ENCODE measurements at regions not wholly inside any gene's neighbourhood (a gene's known extent, or its start where the extent isn't known, plus 50 kb on each side); places are given as distances from the start of the nearest gene placed in this dataset.

- no peaks in the 10 kb centered on the region for H3K36me3 Mint-ChIP-seq (ENCODE audit: low read depth)
- no peaks in the 10 kb centered on the region for H3K9me3 Mint-ChIP-seq
- DNase-seq = no peak
- no peaks in the 10 kb centered on the region for H3K4me1 Mint-ChIP-seq (ENCODE audit: low read depth)
- H3K27ac Mint-ChIP-seq = no peak overlapping the region
- H3K27me3 Mint-ChIP-seq = peaks cover 20% of the 10 kb centered on the region
- no peak overlapping the region for H3K4me3 Mint-ChIP-seq
These were observed 92.5 kb upstream of the ABI3BP start for GRCh38 chr3:101085752-101086151.

- H3K27me3 Mint-ChIP-seq = peaks cover 21% of the 10 kb centered on the region
- no peak overlapping the region for H3K27ac Mint-ChIP-seq
- no peaks in the 10 kb centered on the region for H3K36me3 Mint-ChIP-seq (ENCODE audit: low read depth)
- H3K4me1 Mint-ChIP-seq (ENCODE audit: low read depth) = no peaks in the 10 kb centered on the region
- DNase-seq = no peak
- no peak overlapping the region for H3K4me3 Mint-ChIP-seq
- no peaks in the 10 kb centered on the region for H3K9me3 Mint-ChIP-seq
These were observed 91.2 kb upstream of the ABI3BP start for GRCh38 chr3:101084404-101084803.

GRCh38 chr3:101081999-101082398 is 88.8 kb upstream of the ABI3BP start:
- no peaks in the 10 kb centered on the region for H3K36me3 Mint-ChIP-seq (ENCODE audit: low read depth)
- H3K27me3 Mint-ChIP-seq = peaks cover 16% of the 10 kb centered on the region
- no peak for DNase-seq
- H3K9me3 Mint-ChIP-seq = no peaks in the 10 kb centered on the region
- H3K27ac Mint-ChIP-seq = no peak overlapping the region
- no peak overlapping the region for H3K4me3 Mint-ChIP-seq
- no peaks in the 10 kb centered on the region for H3K4me1 Mint-ChIP-seq (ENCODE audit: low read depth)

GRCh38 chr3:101081446-101081845 is 88.2 kb upstream of the ABI3BP start:
- Mint-ChIP-seq H3K4me3 (no peak overlapping the region), H3K9me3 (no peaks in the 10 kb centered on the region), H3K36me3 (ENCODE audit: low read depth) (no peaks in the 10 kb centered on the region), H3K4me1 (ENCODE audit: low read depth) (no peaks in the 10 kb centered on the region), H3K27ac (no peak overlapping the region), H3K27me3 (peaks cover 15% of the 10 kb centered on the region)
- no peak for DNase-seq

GRCh38 chr3:101077361-101078011 is 84.3 kb upstream of the ABI3BP start:
- H3K4me1 Mint-ChIP-seq (ENCODE audit: low read depth) = no peaks in the 10 kb centered on the region

GRCh38 chr3:101074518-101074917 is 81.3 kb upstream of the ABI3BP start:
- Mint-ChIP-seq H3K4me1 (ENCODE audit: low read depth) (peaks cover 2% of the 10 kb centered on the region), H3K9me3 (no peaks in the 10 kb centered on the region), H3K27me3 (peaks cover 13% of the 10 kb centered on the region), H3K27ac (no peak overlapping the region), H3K4me3 (no peak overlapping the region), H3K36me3 (ENCODE audit: low read depth) (no peaks in the 10 kb centered on the region)
- no peak for DNase-seq

More at GRCh38 chr3:101077361-101078011, 84.3 kb upstream of the ABI3BP start:
- Mint-ChIP-seq H3K36me3 (ENCODE audit: low read depth) (no peaks in the 10 kb centered on the region), H3K27me3 (peaks cover 14% of the 10 kb centered on the region), H3K9me3 (no peaks in the 10 kb centered on the region), H3K27ac (no peak overlapping the region), H3K4me3 (no peak overlapping the region)
- no peak for DNase-seq

GRCh38 chr3:101072300-101072699 is 79.1 kb upstream of the ABI3BP start:
- no peaks in the 10 kb centered on the region for H3K9me3 Mint-ChIP-seq
- peaks cover 2% of the 10 kb centered on the region for H3K4me1 Mint-ChIP-seq (ENCODE audit: low read depth)
- peaks cover 15% of the 10 kb centered on the region for H3K27me3 Mint-ChIP-seq
- H3K4me3 Mint-ChIP-seq = no peak overlapping the region
- H3K27ac Mint-ChIP-seq = no peak overlapping the region
- no peaks in the 10 kb centered on the region for H3K36me3 Mint-ChIP-seq (ENCODE audit: low read depth)
- DNase-seq = no peak

- no peak for DNase-seq
- Mint-ChIP-seq H3K27ac (no peak overlapping the region), H3K4me1 (ENCODE audit: low read depth) (peaks cover 3% of the 10 kb centered on the region), H3K9me3 (no peaks in the 10 kb centered on the region), H3K27me3 (peaks cover 24% of the 10 kb centered on the region), H3K36me3 (ENCODE audit: low read depth) (no peaks in the 10 kb centered on the region), H3K4me3 (no peak overlapping the region)
These were observed 77.5 kb upstream of the ABI3BP start for GRCh38 chr3:101070799-101071121.

- Mint-ChIP-seq H3K36me3 (ENCODE audit: low read depth) (no peaks in the 10 kb centered on the region), H3K27me3 (peaks cover 28% of the 10 kb centered on the region), H3K4me3 (no peak overlapping the region), H3K27ac (no peak overlapping the region), H3K9me3 (no peaks in the 10 kb centered on the region), H3K4me1 (ENCODE audit: low read depth) (peaks cover 5% of the 10 kb centered on the region)
- peak; percentile 72 for DNase-seq
These were observed 76.9 kb upstream of the ABI3BP start for GRCh38 chr3:101069901-101070798.

- Mint-ChIP-seq H3K4me1 (ENCODE audit: low read depth) (peaks cover 5% of the 10 kb centered on the region), H3K36me3 (ENCODE audit: low read depth) (no peaks in the 10 kb centered on the region), H3K9me3 (no peaks in the 10 kb centered on the region), H3K27ac (no peak overlapping the region), H3K27me3 (peaks cover 33% of the 10 kb centered on the region), H3K4me3 (no peak overlapping the region)
- no peak for DNase-seq
These were observed 75.8 kb upstream of the ABI3BP start for GRCh38 chr3:101068876-101069606.

- no peak overlapping the region for H3K4me3 Mint-ChIP-seq
- peaks cover 44% of the 10 kb centered on the region for H3K27me3 Mint-ChIP-seq
- no peaks in the 10 kb centered on the region for H3K36me3 Mint-ChIP-seq (ENCODE audit: low read depth)
These were observed 73.5 kb upstream of the ABI3BP start for GRCh38 chr3:101066711-101067129.

GRCh38 chr3:101065962-101066361 is 72.7 kb upstream of the ABI3BP start:
- H3K27ac Mint-ChIP-seq = no peak overlapping the region

More at GRCh38 chr3:101066711-101067129, 73.5 kb upstream of the ABI3BP start:
- no peak for DNase-seq
- Mint-ChIP-seq H3K9me3 (no peaks in the 10 kb centered on the region), H3K4me1 (ENCODE audit: low read depth) (peaks cover 5% of the 10 kb centered on the region), H3K27ac (no peak overlapping the region)

GRCh38 chr3:101063401-101063800 is 70.2 kb upstream of the ABI3BP start:
- no peak overlapping the region for H3K27ac Mint-ChIP-seq
- H3K27me3 Mint-ChIP-seq = peaks cover 33% of the 10 kb centered on the region
- H3K9me3 Mint-ChIP-seq = peaks cover 22% of the 10 kb centered on the region

More at GRCh38 chr3:101065962-101066361, 72.7 kb upstream of the ABI3BP start:
- no peak overlapping the region for H3K4me3 Mint-ChIP-seq
- peaks cover 43% of the 10 kb centered on the region for H3K27me3 Mint-ChIP-seq
- H3K4me1 Mint-ChIP-seq (ENCODE audit: low read depth) = peaks cover 5% of the 10 kb centered on the region
- peaks cover under 1% of the 10 kb centered on the region for H3K9me3 Mint-ChIP-seq
- no peaks in the 10 kb centered on the region for H3K36me3 Mint-ChIP-seq (ENCODE audit: low read depth)
- DNase-seq = no peak

GRCh38 chr3:101061312-101061711 is 68.1 kb upstream of the ABI3BP start:
- Mint-ChIP-seq H3K9me3 (peaks cover 33% of the 10 kb centered on the region), H3K4me3 (no peak overlapping the region), H3K4me1 (ENCODE audit: low read depth) (peaks cover 3% of the 10 kb centered on the region), H3K27me3 (peaks cover 29% of the 10 kb centered on the region), H3K27ac (no peak overlapping the region), H3K36me3 (ENCODE audit: low read depth) (no peaks in the 10 kb centered on the region)
- no peak for DNase-seq

More at GRCh38 chr3:101063401-101063800, 70.2 kb upstream of the ABI3BP start:
- no peak overlapping the region for H3K4me3 Mint-ChIP-seq
- no peaks in the 10 kb centered on the region for H3K36me3 Mint-ChIP-seq (ENCODE audit: low read depth)
- peaks cover 3% of the 10 kb centered on the region for H3K4me1 Mint-ChIP-seq (ENCODE audit: low read depth)
- DNase-seq = no peak
